GM12873 (cell line): ENCODE measurements at regions not wholly inside any gene's neighbourhood (a gene's known extent, or its start where the extent isn't known, plus 50 kb on each side); places are given as distances from the start of the nearest gene placed in this dataset.

Source experiments
- TF ChIP-seq, protein P1 (sequence below): IDR thresholded peaks from 2 replicates; pipeline ENCODE4 v1.5.1; 2012; ENCODE audit warnings: low read depth, mild to moderate bottlenecking, moderate library complexity, low read length, control low read depth; ENCODE audit not compliant: insufficient read depth; ENCODE audit errors: missing control alignments

DNA sequence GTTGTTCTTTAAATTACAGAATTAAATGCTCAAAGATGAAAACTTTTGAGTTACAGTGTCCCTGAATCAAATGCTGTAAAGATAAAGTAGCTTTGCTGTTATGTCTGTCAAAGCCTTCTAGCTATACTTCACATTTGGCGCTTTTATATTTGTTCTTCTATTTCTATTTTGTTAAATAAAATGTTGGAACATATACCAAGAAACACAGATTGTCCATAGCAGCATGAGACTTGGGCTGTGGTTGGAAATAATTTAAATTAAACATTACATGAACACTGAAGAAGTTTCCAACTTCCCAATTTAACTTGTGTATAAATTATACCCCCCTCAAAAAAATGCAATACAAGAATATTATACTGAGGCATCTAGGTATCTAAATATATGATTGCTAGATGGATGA, 249.8 kb downstream of the NR2F1-AS1 start:
- TF ChIP-seq, protein P1, sequence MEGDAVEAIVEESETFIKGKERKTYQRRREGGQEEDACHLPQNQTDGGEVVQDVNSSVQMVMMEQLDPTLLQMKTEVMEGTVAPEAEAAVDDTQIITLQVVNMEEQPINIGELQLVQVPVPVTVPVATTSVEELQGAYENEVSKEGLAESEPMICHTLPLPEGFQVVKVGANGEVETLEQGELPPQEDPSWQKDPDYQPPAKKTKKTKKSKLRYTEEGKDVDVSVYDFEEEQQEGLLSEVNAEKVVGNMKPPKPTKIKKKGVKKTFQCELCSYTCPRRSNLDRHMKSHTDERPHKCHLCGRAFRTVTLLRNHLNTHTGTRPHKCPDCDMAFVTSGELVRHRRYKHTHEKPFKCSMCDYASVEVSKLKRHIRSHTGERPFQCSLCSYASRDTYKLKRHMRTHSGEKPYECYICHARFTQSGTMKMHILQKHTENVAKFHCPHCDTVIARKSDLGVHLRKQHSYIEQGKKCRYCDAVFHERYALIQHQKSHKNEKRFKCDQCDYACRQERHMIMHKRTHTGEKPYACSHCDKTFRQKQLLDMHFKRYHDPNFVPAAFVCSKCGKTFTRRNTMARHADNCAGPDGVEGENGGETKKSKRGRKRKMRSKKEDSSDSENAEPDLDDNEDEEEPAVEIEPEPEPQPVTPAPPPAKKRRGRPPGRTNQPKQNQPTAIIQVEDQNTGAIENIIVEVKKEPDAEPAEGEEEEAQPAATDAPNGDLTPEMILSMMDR, result no peak

DNA sequence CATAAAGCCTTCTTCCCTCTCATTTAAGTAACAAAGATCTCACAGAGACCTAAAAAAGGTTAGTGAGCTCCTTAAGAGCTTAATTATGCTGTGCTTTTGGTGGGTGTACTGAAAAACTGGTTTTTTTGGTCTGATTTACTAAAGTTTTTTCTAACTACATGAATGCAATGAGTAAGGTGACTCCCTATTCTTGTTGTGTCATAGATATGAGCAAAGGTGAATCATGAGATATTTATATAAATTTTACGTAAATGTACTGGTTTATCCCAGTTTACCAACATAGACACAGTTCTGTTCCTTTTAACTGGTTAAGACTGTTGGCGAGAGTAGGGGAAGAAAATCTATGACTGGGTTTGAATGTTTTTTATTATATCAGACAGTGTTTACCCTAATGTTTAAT, 250.5 kb downstream of the NR2F1-AS1 start:
- TF ChIP-seq, protein P1, result no peak

DNA sequence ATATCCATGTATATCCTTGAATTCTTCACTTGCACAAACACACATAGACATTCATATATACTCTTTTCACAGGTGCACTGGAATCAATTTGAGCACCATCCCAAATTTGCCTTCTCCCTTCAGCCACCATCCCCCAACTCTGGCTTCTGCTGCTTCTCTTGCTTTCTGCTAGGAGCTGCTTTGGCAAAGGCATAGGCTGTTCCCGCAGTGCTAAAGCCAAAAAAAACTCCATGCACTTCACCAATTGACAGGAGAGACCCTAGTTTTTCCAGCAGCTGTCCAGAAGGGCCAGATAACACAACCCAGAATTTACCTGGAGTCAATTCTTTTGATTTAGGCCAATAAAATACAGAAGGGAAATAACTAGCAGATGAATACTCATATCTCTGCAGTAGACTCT, 251.3 kb downstream of the NR2F1-AS1 start:
- TF ChIP-seq, protein P1, result no peak

DNA sequence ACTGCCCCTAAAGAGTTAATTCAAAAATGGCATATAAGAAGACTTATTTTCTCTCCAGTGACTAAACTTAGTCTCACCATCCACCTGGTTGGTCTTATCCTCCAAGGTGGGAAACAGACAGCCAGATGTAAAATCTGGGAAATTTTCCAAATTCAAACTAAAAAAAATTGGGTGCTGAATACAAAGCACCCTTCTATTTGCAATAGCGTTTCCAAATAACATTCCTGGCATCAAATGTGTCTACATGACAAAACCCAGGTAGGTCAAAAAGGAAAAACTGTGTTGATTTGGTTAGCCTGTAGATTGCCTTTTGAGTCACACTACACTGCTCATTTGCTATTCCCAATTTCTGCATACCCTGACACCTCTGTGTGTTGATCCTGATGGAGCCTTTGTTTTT, 252.2 kb downstream of the NR2F1-AS1 start:
- TF ChIP-seq, protein P1, result no peak

DNA sequence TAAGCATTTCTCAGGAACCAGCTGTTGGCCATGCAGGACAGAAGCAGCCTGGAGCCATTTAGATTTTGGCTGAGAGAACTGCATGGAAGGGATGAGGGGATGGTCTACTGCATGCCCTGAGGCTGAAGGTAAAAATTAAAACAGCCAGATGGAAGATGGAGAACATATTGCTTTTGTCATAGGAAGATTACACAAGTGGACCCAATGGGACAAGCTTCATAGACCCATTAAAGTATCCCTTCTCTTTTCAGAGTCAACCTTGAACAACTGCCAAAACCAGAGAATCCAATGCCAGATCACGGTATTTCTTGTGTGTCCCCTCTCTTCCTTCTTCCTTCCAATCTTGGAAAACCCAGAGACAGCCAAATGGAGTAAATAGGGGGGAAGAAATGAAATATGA, 253.4 kb downstream of the NR2F1-AS1 start:
- TF ChIP-seq, protein P1, result no peak

DNA sequence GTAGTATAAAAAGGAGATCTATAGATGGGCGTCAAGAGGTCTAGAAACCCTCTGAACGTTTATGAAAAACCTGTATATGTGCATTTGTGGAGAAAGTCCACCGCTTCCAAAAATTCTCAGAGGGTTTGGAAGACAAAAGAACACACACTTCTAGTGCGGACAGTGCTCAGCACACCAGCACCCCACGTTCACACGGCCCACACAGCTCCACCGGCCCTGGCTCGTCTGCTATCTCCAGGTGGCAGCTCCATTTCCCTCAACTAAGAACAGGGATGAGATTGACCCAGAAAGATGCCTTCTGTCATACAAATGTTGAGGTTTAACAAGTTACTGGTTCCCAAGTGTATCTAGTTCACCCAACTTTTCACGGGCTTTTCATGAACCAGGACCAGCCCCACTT, 255.1 kb downstream of the NR2F1-AS1 start:
- TF ChIP-seq, protein P1, result no peak

DNA sequence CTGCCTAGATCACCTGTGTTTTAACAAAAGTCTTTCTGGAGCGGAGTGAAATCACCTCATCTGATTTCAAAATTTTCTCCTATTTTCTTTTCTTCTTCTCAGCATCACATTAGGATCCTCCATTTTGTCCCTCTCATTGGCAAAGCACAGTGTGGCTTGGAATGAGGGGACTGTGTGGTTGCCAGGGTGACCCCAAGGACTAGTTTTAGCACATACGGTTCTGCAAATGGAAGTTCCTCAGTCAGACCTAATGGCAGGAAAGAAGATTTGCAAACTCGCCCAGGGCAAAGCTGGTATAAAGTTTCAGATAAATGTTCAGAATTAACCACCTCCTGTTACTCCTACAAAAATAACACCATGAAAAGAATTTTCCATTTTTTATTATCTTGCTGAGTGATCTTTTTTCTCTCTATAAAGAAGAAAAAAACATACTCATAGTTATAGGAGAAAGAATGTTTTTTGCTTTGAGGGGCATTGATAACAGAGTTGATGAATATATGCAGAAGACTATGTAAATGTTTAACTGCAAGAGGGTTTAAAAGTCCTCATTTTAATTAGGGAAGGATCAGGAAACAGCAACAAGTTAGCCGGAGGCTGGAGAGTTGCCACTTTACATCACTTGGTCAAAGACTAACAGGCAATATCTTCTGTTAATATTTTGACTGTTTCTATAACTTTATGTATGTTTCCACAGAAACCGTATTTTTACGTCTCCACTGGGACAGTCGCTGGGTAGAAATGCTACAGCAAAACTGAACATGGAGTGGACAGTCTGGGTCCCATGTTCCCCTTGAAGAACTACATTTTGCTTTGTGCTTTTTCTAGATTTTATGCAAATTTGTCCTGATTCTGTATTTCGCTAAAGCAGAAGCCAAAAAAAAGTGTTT, 257.8 kb downstream of the NR2F1-AS1 start:
- TF ChIP-seq, protein P1, result no peak
